Mammary epithelial cell (primary cell): ENCODE measurements at regions not wholly inside any gene's neighbourhood (a gene's known extent, or its start where the extent isn't known, plus 50 kb on each side); places are given as distances from the start of the nearest gene placed in this dataset.

Experiments
- CTCF ChIP-seq, 2 donors: IDR thresholded peaks in 1 of 2; conservative IDR thresholded peaks in 1 of 2; 2 replicates each; pipeline ENCODE4 v1.5.1; 2011 to 2012; ENCODE audit warnings: inconsistent platforms in 2 of 2, low read length in 2 of 2, mild to moderate bottlenecking in 2 of 2, control low read depth in 1 of 2, low read depth in 1 of 2; ENCODE audit not compliant: insufficient read depth in 1 of 2; ENCODE audit errors: extremely low read depth in 1 of 2
- EZH2 ChIP-seq: IDR thresholded peaks from 2 replicates; pipeline ENCODE4 v1.6.1; 2012; ENCODE audit warnings: low read length, inconsistent platforms, borderline replicate concordance

GRCh38 chr13:34675626-34676025 is 266.4 kb upstream of the NBEA start:
- no peak for TF ChIP-seq CTCF (conservative IDR thresholded peaks at IDR 0.05 in 1 of 2, IDR thresholded peaks at IDR 0.05 in 1 of 2; ENCODE audit: extremely low read depth in 1 of 2, insufficient read depth in 1 of 2, low read depth in 1 of 2, low read length in 2 of 2)
- no peak for TF ChIP-seq EZH2
